MM.1S (cell line): ENCODE measurements at regions not wholly inside any gene's neighbourhood (a gene's known extent, or its start where the extent isn't known, plus 50 kb on each side); places are given as distances from the start of the nearest gene placed in this dataset.

ENCODE experiments used
- DNase-seq: peaks from one replicate; pipeline ENCODE4 v3.0.0-alpha.2; 2015
- H2AFZ ChIP-seq: fragments of 300-600 bp; sonication (generic); 2 replicates; pipeline ENCODE4 v1.6.0; 2016; ENCODE audit warnings: antibody characterized with exemption, low read length
- H3F3A ChIP-seq: fragments of 300-600 bp; sonication (generic); 2 replicates; pipeline ENCODE4 v1.6.1; 2016; ENCODE audit warnings: mild to moderate bottlenecking, antibody characterized with exemption, low read length, moderate library complexity, mixed read lengths; ENCODE audit not compliant: insufficient read depth
- H3K27ac ChIP-seq: fragments of 300-600 bp; sonication (generic); 2 replicates; pipeline ENCODE4 v1.5.1; 2016; ENCODE audit warnings: mild to moderate bottlenecking, low read length
- H3K27me3 ChIP-seq: fragments of 300-600 bp; sonication (generic); replicated peaks from 2 replicates; pipeline ENCODE4 v1.6.0; 2016; ENCODE audit warnings: low read length; ENCODE audit not compliant: insufficient read depth
- H3K36me3 ChIP-seq: fragments of 300-600 bp; sonication (generic); replicated peaks from 2 replicates; pipeline ENCODE4 v1.6.1; 2016; ENCODE audit warnings: mild to moderate bottlenecking, low read length, mixed read lengths; ENCODE audit not compliant: insufficient read depth
- H3K4me1 ChIP-seq: fragments of 300-600 bp; sonication (generic); 2 replicates; pipeline ENCODE4 v1.6.1; 2016; ENCODE audit warnings: low read length, mixed read lengths
- H3K4me2 ChIP-seq: fragments of 300-600 bp; sonication (generic); 2 replicates; pipeline ENCODE4 v1.6.0; 2016; ENCODE audit warnings: low read depth, low read length
- H3K4me3 ChIP-seq: fragments of 300-600 bp; sonication (generic); 2 replicates; pipeline ENCODE4 v1.5.1; 2016; ENCODE audit warnings: low read length, mixed read lengths
- H3K79me2 ChIP-seq: fragments of 300-600 bp; sonication (generic); 2 replicates; pipeline ENCODE4 v1.6.1; 2016; ENCODE audit warnings: mixed run types, low read length, mixed read lengths
- H3K9ac ChIP-seq: fragments of 300-600 bp; sonication (generic); 2 replicates; pipeline ENCODE4 v1.6.1; 2016; ENCODE audit warnings: low read length, mixed read lengths
- H3K9me2 ChIP-seq: fragments of 300-600 bp; sonication (generic); replicated peaks from 2 replicates; pipeline ENCODE4 v1.6.1; 2016; ENCODE audit warnings: mild to moderate bottlenecking, low read length, mixed read lengths; ENCODE audit not compliant: insufficient read depth
- H3K9me3 ChIP-seq: fragments of 300-600 bp; sonication (generic); replicated peaks from 2 replicates; pipeline ENCODE4 v1.6.1; 2016; ENCODE audit warnings: mild to moderate bottlenecking, low read length, mixed read lengths; ENCODE audit not compliant: insufficient read depth
- H4K20me1 ChIP-seq: fragments of 300-600 bp; sonication (generic); 2 replicates; pipeline ENCODE4 v1.6.1; 2016; ENCODE audit warnings: mild to moderate bottlenecking, low read length, moderate library complexity, mixed read lengths; ENCODE audit not compliant: insufficient read depth
- CTCF ChIP-seq: fragments of 300-600 bp; sonication (generic); IDR thresholded peaks from 2 replicates; pipeline ENCODE4 v1.5.1; 2016; ENCODE audit warnings: antibody characterized with exemption, low read length, mixed read lengths
- EZH2 ChIP-seq: fragments of 300-600 bp; sonication (generic); optimal IDR thresholded peaks from 2 replicates; pipeline ENCODE3; 2017; ENCODE audit warnings: low read depth, mild to moderate bottlenecking, antibody characterized with exemption, low read length, mixed read lengths
- EZH2phosphoT487 ChIP-seq: fragments of 300-600 bp; sonication (generic); IDR thresholded peaks from 2 replicates; pipeline ENCODE4 v1.6.1; 2018; ENCODE audit warnings: antibody characterized with exemption, low read length

- no peak overlapping the region for H2AFZ ChIP-seq
- H3K36me3 ChIP-seq: no peaks in the 10 kb centered on the region
- H3K9me2 ChIP-seq: no peaks in the 10 kb centered on the region
- H3K9ac ChIP-seq: no peak overlapping the region
- DNase-seq: no peak
- H3K9me3 ChIP-seq: no peaks in the 10 kb centered on the region
- no peak overlapping the region for H3K4me2 ChIP-seq
- no peaks in the 10 kb centered on the region for H3K79me2 ChIP-seq
- TF ChIP-seq EZH2 (no peak), CTCF (no peak), EZH2phosphoT487 (no peak)
- H3K4me1 ChIP-seq: no peaks in the 10 kb centered on the region
- H4K20me1 ChIP-seq: no peaks in the 10 kb centered on the region
- no peaks in the 10 kb centered on the region for H3K27me3 ChIP-seq
- H3F3A ChIP-seq: no peaks in the 10 kb centered on the region
- no peak overlapping the region for H3K4me3 ChIP-seq
- no peak overlapping the region for H3K27ac ChIP-seq
Observed at GRCh38 chr1:56147459-56147858, 431.9 kb downstream of the PLPP3 start.

- no peaks in the 10 kb centered on the region for H3K27me3 ChIP-seq
- no peaks in the 10 kb centered on the region for H3K36me3 ChIP-seq
- no peak overlapping the region for H3K9ac ChIP-seq
- no peak overlapping the region for H3K4me2 ChIP-seq
- H3K27ac ChIP-seq: no peak overlapping the region
- no peak for TF ChIP-seq EZH2phosphoT487
- TF ChIP-seq CTCF: no peak
- TF ChIP-seq EZH2: no peak
- H3F3A ChIP-seq: no peaks in the 10 kb centered on the region
- no peaks in the 10 kb centered on the region for H3K9me3 ChIP-seq
- H2AFZ ChIP-seq: no peak overlapping the region
- no peaks in the 10 kb centered on the region for H4K20me1 ChIP-seq
- no peak overlapping the region for H3K4me3 ChIP-seq
- no peaks in the 10 kb centered on the region for H3K9me2 ChIP-seq
- H3K79me2 ChIP-seq: no peaks in the 10 kb centered on the region
- no peaks in the 10 kb centered on the region for H3K4me1 ChIP-seq
- DNase-seq: no peak
Observed at GRCh38 chr1:56147034-56147433, 432.3 kb downstream of the PLPP3 start.

- no peaks in the 10 kb centered on the region for H3K36me3 ChIP-seq
Observed at GRCh38 chr1:56146449-56146848, 432.9 kb downstream of the PLPP3 start.

More at GRCh38 chr1:56146449-56146848, 432.9 kb downstream of the PLPP3 start:
- no peaks in the 10 kb centered on the region for H3F3A ChIP-seq
- no peak for DNase-seq
- H3K4me3 ChIP-seq: no peak overlapping the region
- no peaks in the 10 kb centered on the region for H4K20me1 ChIP-seq
- no peaks in the 10 kb centered on the region for H3K79me2 ChIP-seq
- no peak overlapping the region for H3K9ac ChIP-seq
- no peaks in the 10 kb centered on the region for H3K4me1 ChIP-seq
- H3K27me3 ChIP-seq: no peaks in the 10 kb centered on the region
- TF ChIP-seq CTCF (no peak), EZH2phosphoT487 (no peak), EZH2 (no peak)
- H3K27ac ChIP-seq: no peak overlapping the region
- H3K9me3 ChIP-seq: no peaks in the 10 kb centered on the region
- H3K4me2 ChIP-seq: no peak overlapping the region
- H2AFZ ChIP-seq: no peak overlapping the region
- no peaks in the 10 kb centered on the region for H3K9me2 ChIP-seq
